PFSK-1 (cell line): ENCODE measurements at regions not wholly inside any gene's neighbourhood (a gene's known extent, or its start where the extent isn't known, plus 50 kb on each side); places are given as distances from the start of the nearest gene placed in this dataset.

ENCODE experiments used
- POLR2AphosphoS5 ChIP-seq: IDR thresholded peaks from 2 replicates; pipeline ENCODE4 v1.6.1; 2012; ENCODE audit warnings: low read depth, mild to moderate bottlenecking, control low read depth, low read length, moderate library complexity
- REST ChIP-seq, 2 experiments: IDR thresholded peaks; 2 replicates each; pipeline versions ENCODE4 v1.6.1 to v1.8.0; 2011 to 2012; ENCODE audit warnings: low read depth in 2 of 2, low read length in 2 of 2, control low read depth in 1 of 2, inconsistent platforms in 1 of 2, mild to moderate bottlenecking in 1 of 2, moderate library complexity in 1 of 2; ENCODE audit not compliant: insufficient read depth in 1 of 2
- SIN3A ChIP-seq: IDR thresholded peaks from 2 replicates; pipeline ENCODE4 v1.6.1; 2012; ENCODE audit warnings: mild to moderate bottlenecking, low read length, moderate library complexity, borderline replicate concordance; ENCODE audit not compliant: insufficient read depth
- TAF1 ChIP-seq: IDR thresholded peaks from 2 replicates; pipeline ENCODE4 v1.6.1; 2012; ENCODE audit warnings: low read length, control low read depth, borderline replicate concordance; ENCODE audit not compliant: insufficient read depth

- TF ChIP-seq POLR2AphosphoS5: no peak
- no peak for TF ChIP-seq TAF1
- TF ChIP-seq REST (IDR thresholded peaks at IDR 0.05; ENCODE audit: insufficient read depth in 1 of 2, low read depth in 2 of 2, low read length in 2 of 2): no peak
- TF ChIP-seq SIN3A: no peak
Observed at GRCh38 chr10:108574233-108574632, 1349.1 kb downstream of the XPNPEP1 start.
